ENCODE measurements at regions not wholly inside any gene's neighbourhood (a gene's known extent, or its start where the extent isn't known, plus 50 kb on each side); places are given as distances from the start of the nearest gene placed in this dataset.

- TF ChIP-seq CTCF (conservative IDR thresholded peaks at IDR 0.05 in 1 of 2, IDR thresholded peaks at IDR 0.05 in 1 of 2; ENCODE audit: low read depth in 1 of 2, low read length in 2 of 2), result peak; percentile 57 to 64
- TF ChIP-seq EZH2 (IDR thresholded peaks at IDR 0.05; ENCODE audit: low read length, missing control alignments), result no peak
Measured at GRCh38 chr17:30600060-30600829, 123.0 kb downstream of the GOSR1 start.
